C4-2B (cell line): ENCODE measurements at regions not wholly inside any gene's neighbourhood (a gene's known extent, or its start where the extent isn't known, plus 50 kb on each side); places are given as distances from the start of the nearest gene placed in this dataset.

Experiments used
- H3K27ac ChIP-seq: fragments of 450-650 bp; 2 replicates; pipeline ENCODE4 v1.5.1; 2017
- CTCF ChIP-seq: fragments of 450-650 bp; conservative IDR thresholded peaks from 2 replicates; pipeline ENCODE4 v1.5.1; 2017; ENCODE audit warnings: mild to moderate bottlenecking
- ZFX ChIP-seq: fragments of 450-650 bp; IDR thresholded peaks from 2 replicates; pipeline ENCODE4 v1.6.1; 2017

- no peak overlapping the region for H3K27ac ChIP-seq
- TF ChIP-seq ZFX, result no peak
Observed at GRCh38 chr11:72493426-72494108, 59.2 kb upstream of the CLPB start.

DNA sequence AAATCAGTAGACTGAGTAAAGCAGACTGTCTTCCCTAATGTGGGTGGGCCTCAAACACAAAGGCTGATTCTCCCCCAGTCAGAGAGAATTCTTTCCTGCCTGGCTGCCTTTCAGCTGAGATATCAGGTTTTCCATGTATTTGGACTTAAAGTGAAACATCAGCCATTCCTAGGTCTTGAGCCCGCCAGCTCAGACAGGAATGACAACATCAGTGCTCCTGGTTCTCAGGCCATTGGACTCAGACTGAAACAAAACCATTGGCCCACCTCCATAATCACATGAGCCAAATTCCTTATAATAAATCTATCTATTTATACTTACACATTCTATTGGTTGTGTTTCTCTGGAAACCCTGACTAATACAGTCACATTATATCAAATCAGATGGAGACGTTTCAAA lies 56.7 kb upstream of the CLPB start:
- no peak for TF ChIP-seq CTCF
- TF ChIP-seq ZFX, result no peak
- no peak overlapping the region for H3K27ac ChIP-seq
